HTR-8/SVneo (cell line): ENCODE measurements at regions not wholly inside any gene's neighbourhood (a gene's known extent, or its start where the extent isn't known, plus 50 kb on each side); places are given as distances from the start of the nearest gene placed in this dataset.

ENCODE experiments used
- DNase-seq: peaks from one replicate; pipeline ENCODE4 v3.0.0; 2011; ENCODE audit warnings: low spot score, mixed read lengths; ENCODE audit not compliant: insufficient read length
- FAIRE-seq: peaks from 2 replicates; lab custom pipeline; 2011; peaks lifted over from hg19 to GRCh38; lab: Jason Lieb, UNC

- DNase-seq (no peak), FAIRE-seq (no peak)
Observed at GRCh38 chr4:35189988-35190613, 1054.2 kb downstream of the ARAP2 start.

DNA sequence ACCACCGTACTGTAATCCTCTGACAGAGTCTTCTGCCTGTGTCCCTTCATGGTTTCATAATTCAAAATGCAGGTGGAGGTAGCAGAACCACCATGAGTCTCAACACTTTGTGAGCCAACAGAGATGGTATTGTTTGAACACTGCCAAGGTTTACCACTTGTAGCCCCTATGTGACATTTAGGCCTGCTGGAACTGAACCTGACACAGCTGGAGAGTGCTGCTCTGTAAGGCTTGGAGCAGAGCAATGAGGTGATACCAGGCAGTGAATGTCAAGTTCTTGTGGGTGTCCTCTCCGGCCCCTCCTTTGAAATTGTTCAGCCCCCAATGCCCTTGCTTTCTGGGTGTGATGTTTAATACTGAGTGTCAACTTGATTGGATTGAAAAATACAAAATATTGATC is 1042.9 kb downstream of the ARAP2 start:
- FAIRE-seq (no peak), DNase-seq (no peak)

DNA sequence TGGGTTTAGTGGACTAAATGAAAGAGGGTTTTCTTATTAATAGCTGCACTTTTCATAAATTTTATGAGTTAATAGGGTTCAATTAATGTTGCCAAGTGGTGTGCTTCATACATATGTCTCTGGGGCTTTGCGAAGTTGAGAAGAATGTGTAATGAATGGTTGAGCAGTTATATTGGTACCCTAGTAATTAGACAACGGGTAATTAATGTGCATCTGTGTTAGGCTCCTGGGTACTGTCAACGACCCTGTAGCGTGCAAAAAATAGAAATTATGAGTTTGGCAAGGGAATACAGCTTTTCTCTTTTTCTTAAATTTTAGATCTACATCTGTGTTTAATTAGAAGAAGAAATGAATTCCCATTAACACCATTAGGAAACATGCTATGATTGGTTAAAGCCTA is 1027.7 kb downstream of the ARAP2 start:
- FAIRE-seq (no peak), DNase-seq (no peak)

DNA sequence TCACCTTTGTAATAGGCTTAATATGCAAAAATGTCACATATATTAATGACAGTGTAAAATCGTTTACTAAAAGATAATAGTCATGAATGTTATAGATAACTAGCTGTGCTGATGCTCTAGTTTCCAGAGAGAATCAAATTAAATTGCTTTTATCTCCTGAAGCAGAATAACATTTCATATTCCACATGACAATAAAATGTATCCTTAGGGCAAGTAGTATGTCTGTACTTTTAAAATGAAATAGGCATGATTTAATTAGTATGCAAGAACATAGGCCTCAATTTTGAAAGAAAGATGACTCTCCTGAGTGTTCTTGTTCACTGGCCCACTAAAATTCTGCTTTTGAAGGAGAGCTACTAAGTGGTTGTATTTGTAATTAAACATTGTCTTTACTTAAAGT is 1027.0 kb downstream of the ARAP2 start:
- DNase-seq (no peak), FAIRE-seq (no peak)

DNA sequence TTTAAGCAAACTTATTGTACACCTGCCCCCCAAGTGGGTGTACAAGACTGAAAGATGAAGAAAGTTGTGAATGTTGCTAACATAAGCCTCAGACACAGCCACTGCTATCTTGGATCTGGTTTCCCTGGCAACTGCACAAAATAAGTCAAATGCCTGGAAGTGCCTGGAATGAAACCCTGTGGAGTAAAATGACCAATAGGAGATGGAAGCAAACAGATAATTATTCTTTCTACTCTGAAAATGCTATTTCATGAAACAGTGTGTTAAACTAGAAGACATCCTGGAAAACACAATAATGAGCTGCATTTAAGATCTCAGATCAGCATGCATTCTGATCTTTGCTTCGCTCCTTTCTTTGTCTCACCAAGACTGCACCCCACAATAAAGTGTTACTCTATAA is 1016.0 kb downstream of the ARAP2 start:
- DNase-seq, result no peak
- FAIRE-seq, result no peak

GRCh38 chr4:35229021-35229420 is 1015.3 kb downstream of the ARAP2 start:
- FAIRE-seq, result no peak

GRCh38 chr4:35237924-35238323 is 1006.4 kb downstream of the ARAP2 start:
- no peak for DNase-seq
- FAIRE-seq, result no peak

More at GRCh38 chr4:35229021-35229420, 1015.3 kb downstream of the ARAP2 start:
- no peak for DNase-seq

GRCh38 chr4:35238793-35239192 is 1005.5 kb downstream of the ARAP2 start:
- no peak for FAIRE-seq
- no peak for DNase-seq

DNA sequence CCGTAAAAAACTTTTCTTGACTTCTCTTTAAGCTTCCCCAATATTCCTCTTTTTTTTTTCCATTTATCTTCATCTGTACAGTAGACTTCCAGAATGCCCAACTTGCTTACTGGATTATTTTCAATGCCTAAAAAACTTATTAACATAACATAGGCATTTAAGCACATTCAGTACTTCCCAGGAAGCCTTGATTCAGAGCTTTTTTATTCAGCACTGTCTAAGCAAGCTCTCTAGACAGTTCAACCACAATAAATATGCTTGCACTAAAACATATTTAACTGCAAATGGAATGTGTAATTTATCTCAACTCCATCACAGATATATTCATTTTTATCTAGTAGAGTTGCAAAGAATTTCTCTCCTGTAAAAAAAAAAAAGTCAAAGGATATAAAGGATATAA is 997.8 kb downstream of the ARAP2 start:
- FAIRE-seq (no peak), DNase-seq (no peak)

- DNase-seq (no peak), FAIRE-seq (no peak)
Observed at GRCh38 chr4:35247047-35247446, 997.3 kb downstream of the ARAP2 start.

DNA sequence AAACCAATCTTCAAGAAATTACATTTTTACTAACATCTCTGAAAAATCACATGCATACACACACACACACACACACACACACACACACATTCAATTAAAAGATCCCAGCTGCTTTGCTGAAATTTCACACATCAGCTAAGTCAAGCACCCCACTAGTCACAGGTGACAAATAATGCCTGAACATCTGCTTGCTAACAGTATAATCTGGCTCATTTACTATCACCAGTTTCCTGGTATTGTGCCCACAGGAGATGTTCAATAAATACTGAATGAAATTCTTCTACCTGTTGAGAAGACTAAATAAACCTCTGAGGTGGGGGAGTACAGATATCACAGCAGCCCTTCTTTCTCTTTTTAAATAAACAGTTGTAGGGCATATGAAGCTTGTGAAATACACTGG is 994.0 kb downstream of the ARAP2 start:
- no peak for DNase-seq
- FAIRE-seq, result no peak

DNA sequence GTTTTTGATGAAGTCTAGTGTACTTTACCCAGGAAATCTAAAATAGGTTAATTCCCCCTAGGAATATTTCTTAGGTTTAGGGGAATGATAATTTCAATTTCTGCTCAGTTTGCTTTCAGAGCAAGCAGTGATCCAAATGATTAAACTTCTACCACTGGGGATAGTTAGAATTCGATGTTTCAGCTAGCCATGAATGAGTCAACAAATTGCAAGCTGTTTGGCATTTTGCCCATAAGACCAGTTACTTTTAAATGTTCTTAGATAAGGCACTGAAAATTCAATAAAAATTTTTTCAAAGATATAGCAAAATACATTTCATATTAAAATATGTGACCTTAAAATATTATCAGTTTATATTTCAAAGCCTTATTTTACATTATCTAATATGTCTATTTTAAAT is 993.6 kb downstream of the ARAP2 start:
- FAIRE-seq (no peak), DNase-seq (peak; percentile 7)

- DNase-seq, result no peak
- no peak for FAIRE-seq
Observed at GRCh38 chr4:35252071-35252470, 992.2 kb downstream of the ARAP2 start.

DNA sequence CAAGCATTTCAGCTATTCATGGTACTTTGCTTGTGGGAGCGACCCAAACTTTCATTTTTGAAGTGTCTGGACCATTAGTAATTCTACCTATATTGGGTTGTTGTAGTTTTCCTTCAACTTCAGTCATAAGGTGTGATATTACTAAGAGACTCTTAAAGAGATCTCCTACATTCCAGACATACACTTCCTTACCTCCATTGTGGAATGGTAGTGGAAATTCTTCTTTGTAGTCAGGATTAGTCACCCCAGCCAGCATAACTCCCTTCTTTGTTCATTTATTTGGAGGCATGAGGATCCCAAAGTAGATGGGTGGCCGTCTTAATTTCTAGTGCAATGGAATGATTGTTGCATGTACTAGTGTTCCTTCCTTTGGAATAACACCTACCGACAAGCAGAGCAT is 991.4 kb downstream of the ARAP2 start:
- DNase-seq (no peak), FAIRE-seq (no peak)

DNA sequence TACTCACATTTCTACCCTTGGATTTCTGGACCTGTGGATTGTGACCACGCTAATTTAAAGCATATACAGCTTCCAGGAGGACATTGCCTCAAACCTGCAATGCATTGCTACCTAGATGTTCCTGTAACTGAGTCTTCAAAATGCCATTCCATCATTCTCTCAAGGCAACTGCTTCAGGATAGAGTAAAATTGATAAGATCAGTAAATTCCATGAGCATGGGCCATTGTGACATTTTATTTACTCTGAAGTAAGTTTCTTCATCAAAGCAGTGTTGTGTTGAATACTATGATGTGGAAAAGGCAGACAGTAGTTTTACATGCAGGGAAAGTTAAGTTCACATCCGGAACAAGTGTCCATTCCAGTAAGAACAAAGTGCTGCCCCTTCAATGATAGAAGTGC is 991.0 kb downstream of the ARAP2 start:
- FAIRE-seq (no peak), DNase-seq (no peak)

DNA sequence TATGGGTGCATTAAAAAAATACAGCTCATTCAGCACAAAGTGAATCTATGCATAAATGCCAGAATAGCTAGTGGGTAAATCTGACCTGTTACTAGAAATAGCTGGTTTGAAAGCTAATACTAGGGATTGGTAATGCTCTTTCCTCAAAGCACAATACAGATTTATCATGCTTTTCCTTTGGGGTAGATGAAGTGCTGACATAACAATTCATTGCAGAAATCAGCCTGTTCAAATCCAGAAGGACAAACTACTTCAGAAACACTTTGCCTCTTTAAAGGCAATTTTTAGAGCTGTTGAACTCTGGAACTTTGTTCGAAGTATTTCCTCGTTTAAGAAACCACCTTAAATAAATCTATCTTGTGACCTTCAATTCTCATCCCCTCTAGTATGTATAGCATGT is 957.9 kb downstream of the ARAP2 start:
- DNase-seq (no peak), FAIRE-seq (no peak)

GRCh38 chr4:35300996-35301774 is 943.1 kb downstream of the ARAP2 start:
- DNase-seq, result no peak
- FAIRE-seq, result no peak

DNA sequence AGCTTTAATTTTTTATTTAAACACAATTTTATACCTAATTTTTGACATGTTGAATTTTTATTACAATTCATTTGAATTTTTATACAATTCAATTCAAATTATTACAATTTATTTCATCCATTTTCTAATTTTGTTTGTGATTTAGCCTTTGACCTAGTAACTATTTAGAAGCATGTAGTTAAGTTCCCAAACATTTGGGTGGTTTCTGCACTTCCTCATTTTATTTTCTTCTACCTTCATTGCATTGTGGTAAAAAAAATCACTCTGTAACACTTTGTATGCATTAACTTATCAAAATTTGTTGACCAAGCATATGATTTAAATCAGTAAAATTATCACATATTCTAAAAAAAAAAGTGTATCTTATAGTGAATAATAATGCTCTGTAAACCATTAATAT is 928.9 kb downstream of the ARAP2 start:
- FAIRE-seq, result no peak

DNA sequence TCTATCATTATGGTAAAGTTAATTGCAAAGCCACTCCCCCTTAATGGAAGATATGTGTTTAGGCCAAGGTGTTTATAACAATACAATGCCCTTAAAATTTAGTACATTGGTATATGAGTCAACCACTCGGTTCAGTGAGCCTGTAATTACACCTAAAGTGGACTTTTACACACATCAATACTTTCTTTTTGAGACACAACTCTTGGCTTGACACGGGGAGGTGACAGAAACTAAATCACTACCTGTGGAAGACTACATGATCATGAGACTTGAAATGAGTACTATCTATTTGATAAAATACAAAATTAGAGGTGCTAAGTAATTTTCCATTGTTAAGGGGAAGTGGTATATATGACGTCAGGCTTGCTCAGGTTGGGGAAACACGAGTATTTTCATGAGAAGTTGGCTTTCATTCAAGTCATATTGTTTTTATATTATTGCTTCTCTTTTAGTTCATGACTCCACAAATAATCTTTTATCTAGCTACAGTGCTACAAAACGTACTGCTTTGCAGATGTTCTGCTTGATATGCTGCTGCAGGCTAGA is 918.3 kb downstream of the ARAP2 start:
- FAIRE-seq, result no peak

More for the DNA sequence above, 928.9 kb downstream of the ARAP2 start:
- DNase-seq, result no peak

GRCh38 chr4:35342833-35343232 is 901.5 kb downstream of the ARAP2 start:
- FAIRE-seq (no peak), DNase-seq (no peak)

More for the DNA sequence above, 918.3 kb downstream of the ARAP2 start:
- DNase-seq, result no peak

- DNase-seq (no peak), FAIRE-seq (no peak)
Observed at GRCh38 chr4:35347276-35347675, 897.0 kb downstream of the ARAP2 start.
